ENCODE measurements at regions not wholly inside any gene's neighbourhood (a gene's known extent, or its start where the extent isn't known, plus 50 kb on each side); places are given as distances from the start of the nearest gene placed in this dataset.

DNA sequence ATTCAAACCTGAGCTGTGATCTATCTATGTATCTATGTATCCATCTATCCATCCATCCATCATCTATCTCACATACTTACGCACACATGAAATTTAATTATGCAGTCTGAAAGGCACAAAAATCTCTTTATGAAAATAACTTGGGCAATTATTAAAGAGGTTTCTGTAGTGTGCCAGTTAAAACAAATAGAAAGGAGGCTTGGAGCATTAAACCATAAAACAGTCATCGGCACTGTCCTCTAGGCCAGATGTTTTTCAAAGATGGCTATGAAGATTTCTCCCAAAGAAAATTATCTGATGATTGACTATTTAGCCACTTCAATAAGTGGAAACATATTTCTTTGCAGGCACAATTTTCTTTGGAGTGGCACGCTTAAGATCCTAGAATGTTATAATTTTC is 392.5 kb upstream of the RPS23 start:
- TF ChIP-seq, protein P1, sequence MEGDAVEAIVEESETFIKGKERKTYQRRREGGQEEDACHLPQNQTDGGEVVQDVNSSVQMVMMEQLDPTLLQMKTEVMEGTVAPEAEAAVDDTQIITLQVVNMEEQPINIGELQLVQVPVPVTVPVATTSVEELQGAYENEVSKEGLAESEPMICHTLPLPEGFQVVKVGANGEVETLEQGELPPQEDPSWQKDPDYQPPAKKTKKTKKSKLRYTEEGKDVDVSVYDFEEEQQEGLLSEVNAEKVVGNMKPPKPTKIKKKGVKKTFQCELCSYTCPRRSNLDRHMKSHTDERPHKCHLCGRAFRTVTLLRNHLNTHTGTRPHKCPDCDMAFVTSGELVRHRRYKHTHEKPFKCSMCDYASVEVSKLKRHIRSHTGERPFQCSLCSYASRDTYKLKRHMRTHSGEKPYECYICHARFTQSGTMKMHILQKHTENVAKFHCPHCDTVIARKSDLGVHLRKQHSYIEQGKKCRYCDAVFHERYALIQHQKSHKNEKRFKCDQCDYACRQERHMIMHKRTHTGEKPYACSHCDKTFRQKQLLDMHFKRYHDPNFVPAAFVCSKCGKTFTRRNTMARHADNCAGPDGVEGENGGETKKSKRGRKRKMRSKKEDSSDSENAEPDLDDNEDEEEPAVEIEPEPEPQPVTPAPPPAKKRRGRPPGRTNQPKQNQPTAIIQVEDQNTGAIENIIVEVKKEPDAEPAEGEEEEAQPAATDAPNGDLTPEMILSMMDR (IDR thresholded peaks at IDR 0.05) = no peak
- TF ChIP-seq POLR2A (IDR thresholded peaks at IDR 0.05) = no peak
- TF ChIP-seq POLR2AphosphoS5 (IDR thresholded peaks at IDR 0.05) = no peak
- no peak for TF ChIP-seq EP300 (IDR thresholded peaks at IDR 0.05)

Data from upper lobe of left lung (tissue), 4 donors.